Left lobe of liver (tissue), 2 donors: ENCODE measurements at regions not wholly inside any gene's neighbourhood (a gene's known extent, or its start where the extent isn't known, plus 50 kb on each side); places are given as distances from the start of the nearest gene placed in this dataset.
"Not testable (repeated sequence)": the region's sequence is repeated elsewhere in the genome, so short reads cannot be mapped to it uniquely, and the experiment has no call there.

Experiments
- ATAC-seq: fragments of 200-7000 bp; cut with Tn5 transposase; one replicate; pipeline ENCODE4 v1.9.1; 2020; ENCODE audit warnings: mild to moderate bottlenecking, moderate library complexity
- DNase-seq: peaks from one replicate; pipeline ENCODE4 v3.0.0-alpha.2; 2020; ENCODE audit warnings: low spot score
- donor health status: DM: no; HTN: no; CAD: no; lungs with moderate emphysema.
- donor health status: DM: no; HTN: yes; CAD: no.

DNA sequence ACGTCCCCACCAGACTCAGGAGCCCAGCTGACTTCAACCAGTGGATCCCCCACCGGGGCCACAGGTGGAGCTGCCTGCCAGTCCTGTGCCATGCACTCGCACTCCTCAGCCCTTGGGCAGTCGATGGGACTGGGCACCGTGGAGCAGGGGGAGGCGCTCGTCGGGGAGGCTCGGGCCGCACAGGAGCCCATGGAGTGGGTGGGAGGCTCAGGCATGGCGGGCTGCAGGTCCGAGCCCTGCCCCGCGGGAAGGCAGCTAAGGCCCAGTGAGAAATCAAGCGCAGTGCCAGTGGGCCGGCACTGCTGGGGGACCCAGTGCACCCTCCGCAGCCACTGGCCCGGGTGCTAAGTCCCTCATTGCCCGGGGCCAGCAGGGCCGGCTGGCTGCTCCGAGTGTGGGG is 52.3 kb upstream of the LRRC30 start:
- ATAC-seq, DNase-seq: not testable (repeated sequence)

- DNase-seq (no peak), ATAC-seq (peak; percentile 88)
These were observed 53.7 kb upstream of the LRRC30 start for GRCh38 chr18:7177116-7177744.

DNA sequence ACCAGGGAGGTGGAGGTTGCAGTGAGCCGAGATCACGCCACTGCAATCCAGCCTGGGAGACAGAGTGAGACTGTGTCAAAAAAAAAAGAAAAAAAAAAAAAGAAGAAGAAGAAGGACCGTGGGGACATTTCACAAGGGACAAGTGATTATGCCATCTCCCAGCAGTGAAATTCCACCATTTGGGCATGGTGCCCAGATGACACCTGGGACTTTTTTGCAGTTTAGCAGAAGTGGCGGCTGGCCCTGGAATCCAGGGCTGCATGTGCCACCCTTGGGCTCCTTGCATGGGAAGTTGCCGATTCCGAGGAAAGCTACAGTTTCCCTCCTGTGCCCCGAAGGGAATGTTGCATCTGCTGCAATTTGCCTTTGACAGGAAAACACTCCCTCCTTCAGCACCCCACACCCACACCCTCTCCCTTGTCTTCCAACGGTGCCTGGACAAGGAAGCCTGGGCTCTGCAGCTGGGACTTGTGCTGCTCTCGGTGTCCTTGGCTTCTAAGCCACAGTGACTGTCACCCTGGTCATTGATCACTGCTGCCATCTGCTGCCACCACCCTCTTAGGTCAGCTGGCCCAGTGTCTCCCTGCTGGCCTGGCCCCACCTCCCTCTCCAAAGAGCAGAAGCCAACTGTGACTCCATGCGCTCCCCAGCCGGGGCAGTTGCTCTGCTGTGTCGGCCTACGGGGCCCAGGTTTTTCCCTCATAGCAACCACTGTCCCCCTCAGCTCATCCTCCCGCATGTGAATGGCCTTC is 56.4 kb upstream of the LRRC30 start:
- ATAC-seq (peak; percentile 94), DNase-seq (peak; percentile 58)

DNA sequence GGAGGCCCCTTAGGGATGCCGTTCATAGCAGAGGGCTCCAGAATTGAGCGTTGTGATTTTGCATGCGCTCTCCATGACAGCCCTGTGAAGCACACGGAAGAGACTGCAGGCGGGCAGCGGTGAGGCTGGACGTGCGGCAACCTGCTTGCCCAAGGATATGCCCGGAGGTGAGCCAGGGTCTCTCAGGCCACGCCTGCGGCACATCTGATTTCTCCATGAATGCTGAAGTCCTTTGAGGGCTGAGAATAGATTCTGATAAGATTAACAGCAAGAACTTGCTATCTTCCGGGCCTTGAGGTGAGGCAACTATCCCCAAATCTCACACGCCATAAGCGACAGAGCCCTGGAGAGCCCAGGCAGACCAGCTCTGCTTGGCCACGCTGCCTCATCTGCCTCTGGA is 55.6 kb upstream of the LAMA1 start:
- ATAC-seq: no peak
- DNase-seq: no peak

GRCh38 chr18:7172611-7173010 is 55.0 kb upstream of the LAMA1 start:
- DNase-seq (no peak), ATAC-seq (no peak)

GRCh38 chr18:7170292-7170691 is 52.7 kb upstream of the LAMA1 start:
- DNase-seq: no peak
- ATAC-seq: no peak

GRCh38 chr18:7169601-7170000 is 52.0 kb upstream of the LAMA1 start:
- ATAC-seq: no peak

GRCh38 chr18:7168408-7168807 is 50.8 kb upstream of the LAMA1 start:
- ATAC-seq: no peak
- no peak for DNase-seq

More at GRCh38 chr18:7169601-7170000, 52.0 kb upstream of the LAMA1 start:
- DNase-seq: no peak
